HL-60 (cell line): ENCODE measurements at regions not wholly inside any gene's neighbourhood (a gene's known extent, or its start where the extent isn't known, plus 50 kb on each side); places are given as distances from the start of the nearest gene placed in this dataset.

Source experiments
- DNase-seq, 2 experiments: peaks; one replicate each; pipeline ENCODE4 v3.0.0-alpha.2; 2010 to 2020; ENCODE audit warnings: low read depth in 1 of 2, low spot score in 1 of 2
- H3K27ac ChIP-seq: fragments of 250-450 bp; sonication (Bioruptor Pico); replicated peaks from 2 replicates; pipeline ENCODE4 v1.5.1; 2020; ENCODE audit warnings: mild to moderate bottlenecking, moderate library complexity
- H3K27me3 ChIP-seq: fragments of 250-450 bp; sonication (Bioruptor Pico); 2 replicates; pipeline ENCODE4 v1.5.1; 2021; ENCODE audit warnings: mild to moderate bottlenecking, moderate library complexity; ENCODE audit not compliant: insufficient read depth, poor library complexity, severe bottlenecking
- H3K4me3 ChIP-seq: replicated peaks from 2 replicates; pipeline ENCODE4 v1.5.1; 2011; ENCODE audit warnings: mild to moderate bottlenecking, control low read depth, low read length; ENCODE audit not compliant: insufficient read depth
- CTCF ChIP-seq: IDR thresholded peaks from one replicate; pipeline ENCODE4 v1.5.1; 2011; ENCODE audit warnings: low read length, control low read depth, inconsistent platforms; ENCODE audit not compliant: insufficient read depth
- GABPA ChIP-seq: IDR thresholded peaks from 2 replicates; pipeline ENCODE4 v1.6.1; 2012; ENCODE audit warnings: low read depth
- POLR2AphosphoS5 ChIP-seq: IDR thresholded peaks from 2 replicates; pipeline ENCODE4 v1.6.1; 2012; ENCODE audit warnings: low read depth
- REST ChIP-seq: IDR thresholded peaks from 2 replicates; pipeline ENCODE4 v1.6.1; 2012; ENCODE audit warnings: low read depth; ENCODE audit not compliant: insufficient replicate concordance
- SPI1 ChIP-seq: IDR thresholded peaks from 2 replicates; pipeline ENCODE4 v1.6.1; 2012; ENCODE audit warnings: low read depth, mild to moderate bottlenecking, borderline replicate concordance

DNA sequence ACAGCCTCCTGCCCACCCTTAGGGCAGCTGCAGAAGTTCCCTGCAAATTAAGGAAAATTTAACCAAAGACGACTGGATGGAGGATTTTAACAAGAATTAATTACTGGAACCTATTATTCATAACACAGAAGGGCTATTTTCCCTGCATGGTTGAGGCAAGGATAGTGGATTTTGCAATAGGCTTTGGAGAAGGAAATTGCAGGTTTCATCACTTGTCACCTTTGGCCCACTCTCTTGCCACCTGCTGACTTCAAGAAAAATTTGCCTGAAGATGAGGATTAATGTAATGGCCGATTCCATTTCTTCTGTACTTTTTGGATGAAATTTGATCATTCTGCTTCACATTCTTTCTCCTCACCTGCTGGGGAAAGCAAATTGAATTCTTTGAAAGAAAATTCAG lies 261.7 kb downstream of the FGF9 start:
- no peak overlapping the region for H3K4me3 ChIP-seq
- TF ChIP-seq REST, result no peak
- no peak for TF ChIP-seq CTCF
- TF ChIP-seq GABPA, result no peak
- TF ChIP-seq SPI1, result no peak
- no peak for TF ChIP-seq POLR2AphosphoS5
- no peak for DNase-seq
- no peaks in the 10 kb centered on the region for H3K27me3 ChIP-seq
- H3K27ac ChIP-seq, result no peak overlapping the region

GRCh38 chr13:21932996-21933395 lies 262.1 kb downstream of the FGF9 start:
- TF ChIP-seq SPI1, result no peak
- TF ChIP-seq REST, result no peak
- no peak for TF ChIP-seq POLR2AphosphoS5
- no peak for TF ChIP-seq GABPA
- TF ChIP-seq CTCF, result no peak
- H3K27me3 ChIP-seq, result no peaks in the 10 kb centered on the region
- DNase-seq, result no peak
- H3K4me3 ChIP-seq, result no peak overlapping the region
- no peak overlapping the region for H3K27ac ChIP-seq

DNA sequence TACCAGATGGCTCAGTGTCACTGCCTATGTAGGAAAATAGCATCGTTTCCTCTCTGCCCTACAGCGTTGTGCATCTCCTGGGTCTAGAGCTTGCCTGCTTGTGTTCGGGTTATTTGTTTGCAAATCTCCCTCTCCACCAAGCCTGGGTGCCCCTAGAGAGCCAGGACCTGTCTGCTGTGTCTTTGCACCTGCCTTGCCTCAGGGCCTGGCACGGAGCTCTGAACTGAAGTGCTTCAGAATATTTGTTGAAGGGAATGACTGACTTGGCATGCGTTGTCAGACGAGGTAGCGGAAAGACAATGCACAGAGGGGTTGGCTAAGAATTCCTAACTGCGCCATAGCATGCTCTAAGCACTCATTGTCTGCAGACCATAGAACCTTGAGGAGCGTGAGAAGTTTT lies 263.4 kb downstream of the FGF9 start:
- Histone ChIP-seq H3K27ac (no peak overlapping the region), H3K27me3 (no peaks in the 10 kb centered on the region), H3K4me3 (no peak overlapping the region)
- DNase-seq, result no peak
- TF ChIP-seq GABPA (no peak), CTCF (no peak), POLR2AphosphoS5 (no peak), REST (no peak), SPI1 (no peak)
